ENCODE measurements at regions not wholly inside any gene's neighbourhood (a gene's known extent, or its start where the extent isn't known, plus 50 kb on each side); places are given as distances from the start of the nearest gene placed in this dataset.
A peak's percentile ranks its signal among the peaks of the same experiment; 100 is the strongest.
"Not testable (repeated sequence)": the region's sequence is repeated elsewhere in the genome, so short reads cannot be mapped to it uniquely, and the experiment has no call there.

DNA sequence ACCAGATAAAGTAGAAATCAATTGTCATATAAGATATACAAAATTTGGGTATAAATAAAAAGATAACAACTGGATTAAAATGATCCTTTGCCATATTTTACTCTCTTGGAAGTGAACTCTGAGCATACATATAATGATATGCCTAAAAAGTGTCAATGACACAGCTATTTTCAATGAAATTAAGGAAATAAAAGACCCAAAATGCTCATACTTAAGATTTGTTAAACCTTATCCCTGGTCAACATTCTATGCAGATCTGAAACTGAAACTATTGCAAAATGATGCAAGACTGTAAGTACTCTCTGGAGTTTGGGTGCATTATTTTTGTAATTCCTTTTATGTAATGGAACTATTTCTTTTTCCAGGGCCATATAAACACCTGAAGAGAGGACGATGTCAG, 119.0 kb upstream of the SGK1 start:
- no peak for DNase-seq (ENCODE audit: low read depth, low spot score)

- peak; percentile 97 for DNase-seq (ENCODE audit: low read depth, low spot score)
Observed at GRCh38 chr6:134436281-134436815, 118.4 kb upstream of the SGK1 start.

DNA sequence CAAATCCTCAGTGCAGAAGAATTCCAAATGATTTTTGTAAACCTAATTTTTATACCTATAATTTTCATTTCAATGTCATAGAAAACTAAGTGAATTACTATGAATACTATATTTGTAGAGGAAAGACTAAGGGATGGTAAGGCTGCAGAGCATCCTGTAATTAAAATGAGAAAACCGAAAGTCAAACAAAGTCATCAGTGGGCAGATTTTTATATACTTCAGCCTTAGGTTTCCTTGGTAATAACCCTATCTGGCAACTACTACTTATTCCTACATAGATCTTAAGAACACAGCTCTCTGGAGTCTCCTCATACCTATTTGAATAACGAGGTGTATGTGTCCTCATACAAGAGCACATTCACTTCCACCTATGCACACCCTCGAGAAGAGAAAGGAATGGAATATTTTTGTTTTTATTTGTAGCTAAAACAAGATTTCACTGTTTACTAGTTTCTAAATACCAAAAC, 117.9 kb upstream of the SGK1 start:
- DNase-seq (ENCODE audit: low read depth, low spot score): no peak

- no peak for DNase-seq (ENCODE audit: low read depth, low spot score)
Observed at GRCh38 chr6:134434019-134434942, 116.4 kb upstream of the SGK1 start.

DNA sequence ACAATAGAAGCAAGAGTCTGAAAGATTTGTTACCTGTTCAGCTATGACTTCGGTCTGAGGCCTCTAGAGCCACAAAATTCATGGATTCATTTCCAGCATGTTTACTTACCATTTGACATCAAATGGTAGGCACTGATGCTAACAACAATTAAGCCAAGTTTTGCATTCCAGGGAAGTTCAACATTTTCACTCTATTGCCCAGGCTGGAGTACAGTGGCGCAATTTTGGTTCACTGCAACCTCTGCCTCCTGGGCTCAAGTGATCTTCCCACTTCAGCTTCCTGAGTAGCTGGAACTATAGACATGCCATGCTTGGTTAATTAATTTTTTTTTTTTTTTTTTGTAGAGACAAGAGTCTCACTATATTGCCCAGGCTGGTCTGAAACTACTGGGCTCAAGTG, 114.1 kb upstream of the SGK1 start:
- no peak for DNase-seq (ENCODE audit: low read depth, low spot score)

GRCh38 chr6:134431421-134431859, 113.5 kb upstream of the SGK1 start:
- no peak for DNase-seq (ENCODE audit: low read depth, low spot score)

DNA sequence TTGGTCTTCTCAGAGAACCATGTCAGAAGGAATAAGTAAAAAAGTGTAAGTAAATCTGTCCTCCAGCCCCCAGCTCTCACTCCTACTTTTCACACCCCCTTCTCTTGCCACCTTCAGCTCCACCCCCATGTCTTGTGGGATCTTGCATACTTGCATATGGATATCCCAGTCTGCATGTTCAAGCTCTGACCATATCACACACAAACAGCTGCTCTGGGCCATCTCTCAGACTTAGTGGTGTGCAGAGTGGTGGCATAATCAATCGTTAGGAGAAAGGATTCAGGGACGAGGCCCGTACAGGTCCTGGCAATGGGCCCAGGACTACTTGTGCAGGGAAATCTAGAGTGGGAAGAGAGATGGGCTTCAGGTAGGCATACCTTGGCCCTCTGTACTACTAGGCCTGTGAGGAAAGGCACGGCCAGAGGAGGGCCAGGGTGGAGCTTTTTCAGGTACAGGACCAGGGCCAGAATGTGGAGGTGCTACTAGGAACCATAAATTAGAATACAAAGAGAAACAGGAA, 112.0 kb upstream of the SGK1 start:
- no peak for DNase-seq (ENCODE audit: low read depth, low spot score)

DNA sequence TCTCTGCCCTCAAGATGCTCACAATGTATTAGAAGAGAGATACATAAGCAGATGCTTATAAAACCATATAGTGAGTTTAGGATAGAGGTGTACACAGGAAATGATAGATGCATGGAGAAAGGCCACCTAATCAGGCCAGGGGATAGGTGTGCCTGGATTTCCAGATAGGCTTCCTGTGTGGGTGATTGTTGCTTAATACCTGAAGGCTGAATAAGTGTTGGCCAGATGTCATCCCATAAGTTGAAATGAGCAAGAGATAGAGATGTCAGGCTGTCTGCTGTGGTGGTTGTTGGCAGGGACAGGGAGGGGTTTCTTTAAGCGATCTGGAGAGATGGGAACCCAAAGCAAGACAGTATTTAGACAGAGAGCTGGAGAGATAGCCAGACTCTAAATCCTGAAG, 109.8 kb upstream of the SGK1 start:
- DNase-seq (ENCODE audit: low read depth, low spot score): no peak

- DNase-seq (ENCODE audit: low read depth, low spot score): no peak
Observed at GRCh38 chr6:134426623-134427022, 108.7 kb upstream of the SGK1 start.

DNA sequence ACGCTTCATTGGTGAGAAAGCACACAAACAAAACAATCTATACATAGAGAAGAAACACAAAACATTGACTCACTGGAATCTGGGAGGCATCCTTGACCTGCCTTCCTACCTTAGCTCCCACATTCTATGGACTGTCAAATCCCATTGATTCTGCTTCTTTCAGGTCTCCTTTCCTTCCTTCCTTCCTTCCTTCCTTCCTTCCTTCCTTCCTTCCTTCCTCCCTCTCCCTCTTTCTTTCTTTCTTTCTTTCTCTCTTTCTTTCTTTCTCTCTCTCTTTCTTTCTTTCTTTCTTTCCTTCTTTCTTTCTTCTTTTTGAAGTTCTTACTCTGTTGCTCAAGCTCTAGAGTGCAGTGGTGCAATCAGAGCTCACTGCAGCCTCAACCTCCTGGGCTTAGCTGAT, 108.0 kb upstream of the SGK1 start:
- not testable (repeated sequence) for DNase-seq (ENCODE audit: low read depth, low spot score)

GRCh38 chr6:134425513-134425912, 107.6 kb upstream of the SGK1 start:
- no peak for DNase-seq (ENCODE audit: low read depth, low spot score)

- no peak for DNase-seq (ENCODE audit: low read depth, low spot score)
Observed at GRCh38 chr6:134424798-134425170, 106.9 kb upstream of the SGK1 start.

GRCh38 chr6:134424165-134424797, 106.4 kb upstream of the SGK1 start:
- no peak for DNase-seq (ENCODE audit: low read depth, low spot score)

DNA sequence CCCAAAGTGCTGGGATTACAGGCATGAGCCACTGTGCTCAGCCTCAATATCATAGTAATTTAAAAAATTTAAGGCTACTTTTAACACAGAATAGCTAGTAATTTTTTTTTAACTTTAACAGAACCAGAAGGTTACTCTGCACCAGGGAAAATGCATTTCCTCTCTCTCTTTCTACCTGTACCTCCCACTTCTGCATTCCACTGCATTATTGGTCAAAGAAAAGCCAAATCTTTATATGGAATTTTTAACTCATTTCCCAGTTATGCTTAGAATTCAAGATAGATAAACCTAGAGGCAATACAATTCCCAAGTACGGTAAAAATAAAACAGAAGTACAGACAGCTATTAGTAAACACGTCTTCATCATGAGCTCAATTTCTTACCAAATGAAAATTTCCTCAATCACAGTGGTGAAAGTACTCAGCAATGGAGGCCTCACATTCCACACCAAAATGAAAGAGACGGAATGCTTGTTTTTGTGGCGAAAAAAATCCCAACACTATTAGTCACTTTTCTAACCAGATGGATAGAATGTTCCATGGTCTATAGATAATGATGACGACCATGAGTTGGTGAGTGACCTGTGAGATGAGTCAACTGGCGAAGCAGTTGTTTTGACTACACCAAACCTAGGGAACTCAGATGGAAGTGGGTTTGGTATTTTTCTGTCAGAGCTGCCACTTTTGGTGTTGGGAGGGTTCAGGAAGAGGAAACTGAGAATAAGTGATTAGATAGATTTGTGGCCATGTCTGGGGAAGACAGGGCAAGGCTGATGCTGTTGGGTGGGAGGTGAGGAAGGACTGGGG, 104.7 kb upstream of the SGK1 start:
- peak; percentile 80 for DNase-seq (ENCODE audit: low read depth, low spot score)

DNA sequence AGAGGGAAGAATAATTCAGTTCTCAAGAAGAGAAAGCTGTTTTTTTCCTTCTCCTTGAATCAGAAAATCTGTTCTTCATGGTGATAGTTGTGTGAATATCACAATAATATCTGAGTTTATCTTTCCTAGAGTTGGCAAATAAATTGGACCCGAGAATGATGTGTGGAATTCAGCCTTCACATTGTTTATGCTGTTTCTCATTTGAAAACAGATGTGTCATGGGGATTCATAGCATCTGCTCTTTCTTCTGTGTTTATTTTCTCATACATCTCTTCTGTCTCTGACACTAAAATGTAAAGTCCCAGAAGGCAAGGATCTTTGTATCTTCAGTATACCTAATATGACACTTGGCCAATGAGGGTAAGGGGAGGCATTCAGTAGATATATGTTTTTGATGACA, 103.6 kb upstream of the SGK1 start:
- DNase-seq (ENCODE audit: low read depth, low spot score): no peak

GRCh38 chr6:134420614-134421181, 102.8 kb upstream of the SGK1 start:
- peak; percentile 81 for DNase-seq (ENCODE audit: low read depth, low spot score)

DNA sequence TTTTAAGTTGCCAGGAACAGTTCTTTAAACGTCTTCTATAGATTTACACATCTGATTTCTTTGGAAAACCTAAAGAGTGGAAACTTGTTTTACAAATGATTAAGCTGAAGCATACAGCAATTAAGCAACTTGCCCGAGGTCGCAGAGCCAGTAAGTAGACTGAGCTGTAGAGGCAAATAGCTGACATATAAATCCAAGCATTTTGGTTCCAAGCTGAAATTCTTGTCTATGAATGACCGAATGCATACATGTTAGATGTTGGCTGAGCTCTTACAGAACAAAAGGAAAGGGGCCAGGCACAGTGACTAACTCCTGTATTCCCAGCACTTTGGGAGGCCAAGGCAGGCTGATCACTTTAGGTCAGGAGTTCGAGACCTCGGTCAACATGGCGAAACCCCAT, 101.8 kb upstream of the SGK1 start:
- no peak for DNase-seq (ENCODE audit: low read depth, low spot score)

DNA sequence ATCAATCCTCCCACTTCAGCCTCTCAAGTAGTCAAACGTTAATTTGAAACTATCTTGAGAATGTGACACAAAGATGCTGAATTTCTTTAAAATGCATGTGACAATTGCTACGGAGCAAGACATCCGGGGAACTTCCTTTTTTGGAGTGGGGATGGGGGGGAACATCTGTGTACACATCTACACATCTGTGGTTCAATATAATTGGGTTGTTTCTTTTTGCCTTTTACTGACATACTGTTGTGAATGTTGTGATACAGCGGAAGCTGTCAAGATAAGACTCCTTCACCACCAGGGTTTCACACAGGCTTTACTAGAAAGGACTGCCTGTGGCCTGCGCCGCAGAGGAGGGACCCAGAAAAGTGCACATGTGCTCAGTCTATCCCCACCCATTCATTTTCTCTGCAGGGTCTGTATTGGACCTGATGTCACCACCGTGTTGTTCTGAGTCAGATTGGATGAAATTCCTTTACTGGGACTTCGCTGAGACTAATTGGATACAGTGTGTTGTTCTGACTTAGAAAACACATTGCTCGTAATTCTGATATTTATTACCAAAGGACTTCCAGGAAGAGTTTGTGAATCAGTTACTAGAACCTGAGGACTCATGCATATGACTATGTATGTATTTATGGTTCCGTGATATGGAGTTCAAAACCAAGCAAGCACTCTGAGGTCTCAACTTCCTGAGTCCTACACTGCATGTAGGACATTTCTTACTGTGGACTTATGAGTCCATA, 98.7 kb upstream of the SGK1 start:
- DNase-seq (ENCODE audit: low read depth, low spot score): no peak

- DNase-seq (ENCODE audit: low read depth, low spot score): no peak
Observed at GRCh38 chr6:134415656-134416055, 97.7 kb upstream of the SGK1 start.

DNA sequence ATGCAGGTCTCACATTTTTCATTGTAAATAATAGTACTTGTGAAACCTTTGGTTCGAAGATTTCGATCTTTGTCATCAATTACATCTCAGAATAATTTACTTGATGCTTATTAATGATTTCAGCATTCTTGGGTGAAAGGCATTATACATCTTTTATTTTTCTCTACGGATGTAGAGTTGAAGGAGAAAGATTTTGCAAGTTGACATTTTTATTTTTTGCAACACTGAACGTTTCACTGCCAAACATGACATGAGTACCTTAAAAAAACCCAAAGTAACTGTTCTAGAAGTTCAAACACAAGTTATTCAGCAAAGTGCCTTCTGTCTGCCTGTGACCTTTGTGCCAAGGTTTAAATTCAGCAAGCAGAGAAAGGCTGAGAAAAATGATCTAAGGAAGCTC, 97.3 kb upstream of the SGK1 start:
- DNase-seq (ENCODE audit: low read depth, low spot score): no peak
